Kidney (tissue), 13 donors: ENCODE measurements at regions not wholly inside any gene's neighbourhood (a gene's known extent, or its start where the extent isn't known, plus 50 kb on each side); places are given as distances from the start of the nearest gene placed in this dataset.

ENCODE experiments used
- DNase-seq, 5 donors: peaks; one replicate each; pipeline ENCODE4 v3.0.0-alpha.2; 2013 to 2020
- FAIRE-seq: peaks from 2 replicates; lab custom pipeline; 2012; peaks lifted over from hg19 to GRCh38; lab: Jason Lieb, UNC
- H3K27ac ChIP-seq, 2 donors: one replicate each; pipeline ENCODE4 v1.7.0; 2013; ENCODE audit warnings: low read depth in 2 of 2, low read length in 2 of 2, inconsistent platforms in 1 of 2
- H3K27me3 ChIP-seq: one replicate; pipeline ENCODE4 v1.7.1; 2013; ENCODE audit warnings: low read length, inconsistent platforms; ENCODE audit not compliant: control insufficient read depth, insufficient read depth
- H3K36me3 ChIP-seq, 3 donors: one replicate each; pipeline versions ENCODE4 v1.7.0 to v1.7.1; 2013; ENCODE audit warnings: low read length in 3 of 3, control low read depth in 1 of 3, inconsistent platforms in 1 of 3; ENCODE audit not compliant: insufficient read depth in 3 of 3, control insufficient read depth in 2 of 3
- H3K4me1 ChIP-seq, 3 donors: one replicate each; pipeline versions ENCODE4 v1.7.0 to v1.7.1; 2013; ENCODE audit warnings: low read length in 3 of 3, inconsistent platforms in 1 of 3, low read depth in 1 of 3; ENCODE audit not compliant: control insufficient read depth in 2 of 3, insufficient read depth in 2 of 3
- H3K4me3 ChIP-seq, 3 donors: one replicate each; pipeline versions ENCODE4 v1.7.0 to v1.8.1; 2013; ENCODE audit warnings: low read length in 3 of 3, control low read depth in 1 of 3, inconsistent platforms in 1 of 3
- H3K9ac ChIP-seq, 3 donors: one replicate each; pipeline versions ENCODE4 v1.7.0 to v1.7.1; 2013; ENCODE audit warnings: low read length in 3 of 3, control low read depth in 1 of 3, inconsistent platforms in 1 of 3
- H3K9me3 ChIP-seq, 3 donors: one replicate each; pipeline versions ENCODE4 v1.7.0 to v1.7.1; 2013; ENCODE audit warnings: low read length in 3 of 3, control low read depth in 1 of 3, inconsistent platforms in 1 of 3; ENCODE audit not compliant: control insufficient read depth in 2 of 3, insufficient read depth in 1 of 3
- intact Hi-C: fragments of 100-400 bp; cut with DNase I; formaldehyde crosslinking; loops from one replicate; pipeline ENCODE4 v1.11.1; 2022
- TF ChIP-seq, protein P1 (sequence below): IDR thresholded peaks from 3 replicates; pipeline ENCODE4 v1.5.1; 2012; ENCODE audit warnings: mild to moderate bottlenecking, moderate library complexity, borderline replicate concordance; ENCODE audit not compliant: insufficient read depth; ENCODE audit errors: extremely low read depth
- donor health status: control.
- donor health status: control.
- donor health status: control.
- donor health status: control.
- donor health status: control.
- donor health status: DM: yes; HTN: yes; CAD: no.
- donor health status: Normal renal cell carcinoma (clear cell type).

DNA sequence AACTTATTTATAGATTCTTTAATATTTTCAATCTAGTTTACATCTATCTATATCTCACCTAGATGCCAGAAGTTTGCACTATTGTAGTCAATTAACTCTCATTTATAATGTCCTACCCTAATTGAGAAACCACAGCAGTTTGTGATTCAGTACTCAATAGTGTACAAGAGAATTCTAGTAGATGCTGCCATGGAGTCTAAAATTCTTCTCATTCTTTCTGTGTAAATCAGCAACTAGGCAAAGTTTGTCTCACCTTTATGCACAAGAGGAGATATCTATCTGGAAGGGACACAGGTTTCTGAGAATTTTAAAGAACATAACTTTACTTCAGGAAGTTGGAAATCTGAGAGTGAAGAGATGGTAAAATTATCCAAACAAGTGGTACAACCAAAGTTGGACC lies 173.0 kb upstream of the FBXL7 start:
- intact Hi-C loops: no loop called here
- no peak for FAIRE-seq
- Histone ChIP-seq H3K9me3 (no peaks in the 10 kb centered on the region), H3K4me1 (peaks cover 0 to 5% (median 0%) of the 10 kb centered on the region in 3 donors), H3K36me3 (no peaks in the 10 kb centered on the region), H3K9ac (no peak overlapping the region), H3K4me3 (no peak overlapping the region), H3K27me3 (no peaks in the 10 kb centered on the region), H3K27ac (no peak overlapping the region)
- TF ChIP-seq, protein P1, sequence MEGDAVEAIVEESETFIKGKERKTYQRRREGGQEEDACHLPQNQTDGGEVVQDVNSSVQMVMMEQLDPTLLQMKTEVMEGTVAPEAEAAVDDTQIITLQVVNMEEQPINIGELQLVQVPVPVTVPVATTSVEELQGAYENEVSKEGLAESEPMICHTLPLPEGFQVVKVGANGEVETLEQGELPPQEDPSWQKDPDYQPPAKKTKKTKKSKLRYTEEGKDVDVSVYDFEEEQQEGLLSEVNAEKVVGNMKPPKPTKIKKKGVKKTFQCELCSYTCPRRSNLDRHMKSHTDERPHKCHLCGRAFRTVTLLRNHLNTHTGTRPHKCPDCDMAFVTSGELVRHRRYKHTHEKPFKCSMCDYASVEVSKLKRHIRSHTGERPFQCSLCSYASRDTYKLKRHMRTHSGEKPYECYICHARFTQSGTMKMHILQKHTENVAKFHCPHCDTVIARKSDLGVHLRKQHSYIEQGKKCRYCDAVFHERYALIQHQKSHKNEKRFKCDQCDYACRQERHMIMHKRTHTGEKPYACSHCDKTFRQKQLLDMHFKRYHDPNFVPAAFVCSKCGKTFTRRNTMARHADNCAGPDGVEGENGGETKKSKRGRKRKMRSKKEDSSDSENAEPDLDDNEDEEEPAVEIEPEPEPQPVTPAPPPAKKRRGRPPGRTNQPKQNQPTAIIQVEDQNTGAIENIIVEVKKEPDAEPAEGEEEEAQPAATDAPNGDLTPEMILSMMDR: no peak
- DNase-seq: peak in 2 of 5 donors; percentile 12 to 20

DNA sequence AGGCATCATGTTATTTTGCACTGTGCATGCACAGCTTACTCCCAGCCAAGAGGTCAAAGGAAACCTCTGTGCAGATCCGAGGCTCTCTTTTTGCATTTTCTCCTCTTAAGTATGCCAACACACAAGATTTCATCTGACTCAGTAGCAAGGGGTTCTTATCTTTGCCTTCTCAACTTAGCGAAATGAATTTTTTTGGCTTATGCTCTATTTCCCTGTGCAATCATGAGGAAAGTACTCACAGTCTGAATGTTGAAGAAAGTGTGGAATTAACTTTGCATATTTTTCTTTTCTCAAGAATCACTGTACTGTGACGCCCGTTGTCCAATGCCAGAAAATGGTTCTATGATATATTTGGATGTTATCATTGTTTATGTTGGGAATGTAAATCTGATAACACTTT lies 173.5 kb upstream of the FBXL7 start:
- no peaks in the 10 kb centered on the region for H3K36me3 ChIP-seq
- no peak overlapping the region for H3K4me3 ChIP-seq
- no peaks in the 10 kb centered on the region for H3K9me3 ChIP-seq
- intact Hi-C loops: no loop called here
- no peaks in the 10 kb centered on the region for H3K27me3 ChIP-seq
- DNase-seq (no peak), FAIRE-seq (no peak)
- peaks cover 0 to 5% (median 0%) of the 10 kb centered on the region in 3 donors for H3K4me1 ChIP-seq
- TF ChIP-seq, protein P1: no peak
- H3K9ac ChIP-seq: no peak overlapping the region
- no peak overlapping the region for H3K27ac ChIP-seq

DNA sequence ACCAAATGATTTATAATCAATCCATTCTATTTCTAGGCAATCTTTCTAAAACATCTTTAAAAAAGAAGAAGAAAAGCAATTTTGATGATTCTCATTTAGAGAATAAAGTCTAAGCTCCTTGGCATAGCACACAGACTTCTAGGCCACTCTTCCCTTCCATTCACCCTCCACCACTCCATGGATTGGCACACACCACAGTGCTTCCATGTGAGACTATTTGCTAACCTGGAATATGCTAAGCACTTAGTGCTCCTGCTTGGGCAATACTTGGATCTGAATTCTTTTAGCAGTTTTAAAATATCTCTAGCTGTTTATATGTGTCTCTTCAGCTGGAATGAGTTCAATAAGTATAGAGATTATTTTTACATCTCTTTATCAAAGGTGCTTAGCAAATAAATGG lies 177.6 kb upstream of the FBXL7 start:
- intact Hi-C loops: no loop called here
- H3K27ac ChIP-seq: no peak overlapping the region
- TF ChIP-seq, protein P1: no peak
- no peaks in the 10 kb centered on the region for H3K36me3 ChIP-seq
- DNase-seq (no peak), FAIRE-seq (no peak)
- no peak overlapping the region for H3K4me3 ChIP-seq
- H3K4me1 ChIP-seq: peaks cover 0 to 4% (median 0%) of the 10 kb centered on the region in 3 donors
- no peak overlapping the region for H3K9ac ChIP-seq
- no peaks in the 10 kb centered on the region for H3K9me3 ChIP-seq
- no peaks in the 10 kb centered on the region for H3K27me3 ChIP-seq

DNA sequence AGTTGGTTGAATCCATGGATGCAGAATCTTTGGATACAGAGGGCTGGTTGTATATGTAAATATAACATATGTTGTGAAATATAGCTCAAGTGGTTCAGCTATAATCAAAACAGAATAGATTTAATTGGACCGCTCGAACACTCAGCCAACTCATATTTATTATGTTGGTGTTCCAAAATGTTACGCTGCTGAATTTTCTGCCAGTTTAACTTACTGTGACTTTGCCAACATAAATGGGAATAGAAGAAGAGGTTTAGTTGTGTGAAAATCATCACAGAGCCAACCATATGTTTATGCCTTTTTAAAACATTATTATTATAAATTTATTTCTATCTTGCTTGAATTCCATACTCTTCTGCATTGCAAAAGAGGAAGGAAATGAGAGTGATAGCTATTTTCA lies 178.2 kb upstream of the FBXL7 start:
- TF ChIP-seq, protein P1: no peak
- no peaks in the 10 kb centered on the region for H3K36me3 ChIP-seq
- DNase-seq: no peak
- no peaks in the 10 kb centered on the region for H3K9me3 ChIP-seq
- H3K4me3 ChIP-seq: no peak overlapping the region
- H3K4me1 ChIP-seq: no peaks in the 10 kb centered on the region
- H3K27me3 ChIP-seq: no peaks in the 10 kb centered on the region
- H3K27ac ChIP-seq: no peak overlapping the region
- FAIRE-seq: no peak
- no peak overlapping the region for H3K9ac ChIP-seq
- intact Hi-C loops: no loop called here
